GM10266 (cell line): ENCODE measurements at regions not wholly inside any gene's neighbourhood (a gene's known extent, or its start where the extent isn't known, plus 50 kb on each side); places are given as distances from the start of the nearest gene placed in this dataset.

Experiments
- DNase-seq: peaks from one replicate; pipeline ENCODE4 v3.0.0; 2012; ENCODE audit errors: extremely low spot score
- CTCF ChIP-seq: IDR thresholded peaks from 2 replicates; pipeline ENCODE4 v1.5.1; 2012; ENCODE audit warnings: mild to moderate bottlenecking, low read depth; ENCODE audit not compliant: control insufficient read depth, insufficient read depth; ENCODE audit errors: missing control alignments

GRCh38 chr9:103680581-103680980 is 413.5 kb upstream of the SMC2 start:
- TF ChIP-seq CTCF = no peak
- DNase-seq = no peak

- no peak for TF ChIP-seq CTCF
- DNase-seq = no peak
Measured at GRCh38 chr9:103681435-103681834, 412.7 kb upstream of the SMC2 start.

- TF ChIP-seq CTCF = no peak
- no peak for DNase-seq
Measured at GRCh38 chr9:103700195-103700962, 393.7 kb upstream of the SMC2 start.

GRCh38 chr9:103702572-103702971 is 391.5 kb upstream of the SMC2 start:
- no peak for TF ChIP-seq CTCF
- no peak for DNase-seq

- DNase-seq = no peak
- TF ChIP-seq CTCF = no peak
Measured at GRCh38 chr9:103707181-103707580, 386.9 kb upstream of the SMC2 start.

GRCh38 chr9:103709366-103709765 is 384.7 kb upstream of the SMC2 start:
- no peak for DNase-seq

More at GRCh38 chr9:103709366-103709765, 384.7 kb upstream of the SMC2 start:
- no peak for TF ChIP-seq CTCF
